ENCODE measurements at regions not wholly inside any gene's neighbourhood (a gene's known extent, or its start where the extent isn't known, plus 50 kb on each side); places are given as distances from the start of the nearest gene placed in this dataset.

- TF ChIP-seq CTCF (IDR thresholded peaks at IDR 0.05; ENCODE audit: extremely low read depth in 1 of 2, insufficient read depth in 1 of 2, low read depth in 1 of 2, low read length in 2 of 2): no peak
- TF ChIP-seq MAX (IDR thresholded peaks at IDR 0.05; ENCODE audit: insufficient read depth, insufficient read length): no peak
- TF ChIP-seq JUN (IDR thresholded peaks at IDR 0.05; ENCODE audit: borderline replicate concordance, insufficient read depth, insufficient read length, low read depth): no peak
- TF ChIP-seq POLR2AphosphoS5 (IDR thresholded peaks at IDR 0.05; ENCODE audit: insufficient read depth, low read depth, low read length): no peak
Measured at GRCh38 chr11:26865703-26866102, 128.2 kb upstream of the FIBIN start.

Data from endothelial cell of umbilical vein (primary cell).